ENCODE measurements at regions not wholly inside any gene's neighbourhood (a gene's known extent, or its start where the extent isn't known, plus 50 kb on each side); places are given as distances from the start of the nearest gene placed in this dataset.

DNA sequence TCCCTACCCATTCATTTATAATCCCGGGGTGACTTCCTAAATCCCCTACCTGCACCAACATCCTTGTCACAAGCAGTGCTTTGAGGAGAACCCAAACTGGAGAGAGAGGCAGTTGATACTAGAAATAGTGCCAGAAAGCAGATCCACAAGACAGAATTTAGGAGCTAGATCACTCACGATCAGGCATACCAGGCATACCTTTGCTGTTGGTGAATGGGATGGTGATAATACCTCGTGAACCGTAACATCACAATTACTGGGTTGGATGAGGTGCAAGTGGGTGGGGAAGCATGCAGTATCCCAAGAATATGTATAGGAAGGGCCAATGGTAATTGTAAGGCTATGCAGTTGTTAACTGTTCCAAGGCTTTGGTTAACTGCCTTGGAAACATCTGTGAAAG is 129.3 kb downstream of the TMA16 start:
- DNase-seq: no peak

DNA sequence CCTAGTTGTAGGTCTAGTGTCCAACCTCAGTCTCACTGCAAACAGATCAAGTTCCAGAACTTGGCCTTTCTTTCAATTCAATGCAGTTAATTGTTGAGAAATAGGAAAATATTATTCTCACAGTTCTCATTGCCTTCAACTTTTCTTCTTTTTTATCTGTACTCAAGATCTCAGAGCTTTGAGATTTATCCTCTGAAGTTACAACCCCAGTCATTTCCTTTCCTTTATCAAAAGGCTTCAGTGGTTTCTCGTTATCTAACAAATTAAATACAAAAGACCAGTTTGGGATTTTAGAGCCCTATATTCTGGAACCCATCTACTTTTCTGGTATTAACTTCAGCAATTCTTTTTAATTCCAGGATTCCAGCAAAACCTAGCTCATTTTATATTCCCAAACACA is 130.2 kb downstream of the TMA16 start:
- DNase-seq: no peak

DNA sequence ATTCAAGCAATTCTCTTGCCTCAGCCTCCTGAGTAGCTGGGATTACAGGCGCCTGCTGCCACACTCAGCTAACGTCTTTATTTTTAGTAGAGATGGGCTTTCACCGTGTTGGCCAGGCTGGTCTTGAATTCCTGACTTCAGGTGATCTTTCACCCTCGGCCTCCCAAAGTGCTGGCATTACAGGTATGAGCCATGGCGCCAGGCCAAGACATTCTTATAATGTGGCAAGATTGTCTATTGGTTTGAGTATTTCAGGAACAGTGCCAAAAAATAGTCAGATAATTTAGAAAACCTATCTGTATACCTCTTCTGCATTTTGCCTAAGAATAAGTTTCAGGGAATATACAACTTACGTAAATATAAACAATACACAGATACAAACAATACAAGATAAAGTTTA is 136.8 kb downstream of the TMA16 start:
- no peak for DNase-seq

DNA sequence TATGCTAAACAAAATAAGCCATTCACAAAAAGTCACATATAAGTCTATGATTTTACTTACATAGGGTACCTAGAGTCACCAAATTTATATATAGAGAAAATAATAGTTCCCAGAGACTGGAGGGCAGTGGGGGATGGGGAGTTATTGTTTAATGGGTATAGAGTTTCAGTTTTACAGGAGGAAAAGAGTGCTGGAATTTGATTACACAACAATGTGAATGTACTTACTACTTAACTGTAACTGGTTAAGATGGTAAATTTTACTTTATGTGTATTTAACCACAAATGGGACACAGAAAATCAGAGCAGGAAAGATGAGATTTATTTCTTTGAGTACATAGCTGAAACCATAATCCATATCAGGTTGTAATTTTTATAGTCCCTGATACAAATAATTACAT is 144.4 kb downstream of the TMA16 start:
- no peak for DNase-seq

DNA sequence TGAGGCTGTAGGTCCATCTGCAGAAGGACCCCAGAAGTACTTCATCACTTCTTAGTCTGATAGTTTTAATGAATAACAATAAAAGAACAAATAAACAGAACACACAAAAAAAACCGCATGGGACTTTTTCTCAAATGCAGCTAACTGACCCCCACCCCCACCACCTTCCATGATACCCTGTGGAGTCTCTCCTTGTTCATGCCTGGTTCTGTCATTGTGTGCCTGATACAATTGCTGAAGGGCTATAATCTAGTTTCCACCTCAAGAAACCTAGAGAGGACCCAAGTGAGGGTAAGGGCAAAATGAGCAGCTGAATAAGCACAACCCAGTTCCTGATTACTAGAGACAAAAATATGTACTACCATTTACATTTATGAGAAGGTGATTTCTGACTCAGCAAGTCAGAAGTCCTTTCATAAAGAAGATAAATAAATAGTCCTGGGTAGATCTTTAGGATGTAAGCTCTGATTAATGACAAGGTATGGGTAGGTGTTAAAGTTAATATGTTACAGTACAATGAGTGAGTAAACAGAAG is 155.1 kb downstream of the TMA16 start:
- DNase-seq: no peak

DNA sequence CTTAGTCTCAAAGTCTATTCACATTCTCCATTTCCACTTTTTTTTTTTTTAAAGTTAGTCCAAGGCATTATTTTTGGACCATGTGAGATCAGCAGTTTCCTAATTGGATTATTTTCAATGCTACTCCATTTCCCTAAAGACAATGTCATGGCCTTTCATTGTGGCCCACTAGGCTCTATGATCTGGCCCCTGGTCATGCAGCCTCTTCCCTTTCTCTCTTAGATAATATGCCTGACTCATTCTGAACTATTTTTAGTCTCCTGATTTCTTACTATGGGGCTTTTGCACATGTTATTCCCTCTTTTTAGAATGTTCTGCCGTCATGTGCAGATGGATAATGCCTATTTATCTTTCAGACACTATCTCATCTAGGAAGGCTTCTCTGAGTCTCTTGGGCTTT is 157.3 kb downstream of the TMA16 start:
- DNase-seq: no peak

DNA sequence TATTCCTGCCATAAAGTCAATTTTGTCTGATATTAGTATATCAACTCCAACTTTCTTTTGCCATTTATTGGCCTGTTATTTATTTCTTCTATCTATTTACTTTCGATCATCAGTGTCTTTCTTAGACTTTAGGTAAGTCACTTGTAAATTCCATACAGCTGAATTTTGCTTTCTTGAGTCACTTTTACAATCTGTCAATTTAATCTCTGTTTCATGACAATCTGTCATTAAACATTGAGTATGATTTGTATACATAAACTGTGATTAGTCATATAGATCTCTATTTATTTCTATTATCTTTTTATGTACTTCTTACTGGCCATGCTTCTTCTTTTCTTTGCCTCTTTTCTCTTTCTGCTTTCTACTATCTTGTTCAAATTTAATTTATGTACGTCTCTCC is 160.1 kb downstream of the TMA16 start:
- no peak for DNase-seq

DNA sequence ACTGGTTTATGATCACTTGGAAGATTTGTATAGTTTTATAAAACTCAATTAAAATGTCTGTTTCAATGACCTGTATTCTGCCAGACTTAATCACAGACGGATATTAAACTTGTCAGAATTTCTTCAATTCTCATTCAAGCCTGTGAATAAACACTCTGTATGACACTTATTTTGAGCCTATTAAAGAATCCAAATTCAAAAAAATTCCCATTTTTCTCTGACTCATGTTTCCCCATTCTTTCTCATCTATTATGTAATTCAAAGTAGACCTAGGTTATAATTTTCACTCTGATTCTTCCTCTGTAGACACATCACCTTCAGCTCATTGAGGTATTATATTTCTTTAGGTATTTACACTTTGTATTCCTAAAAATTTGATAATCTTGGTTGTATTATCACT is 166.1 kb downstream of the TMA16 start:
- no peak for DNase-seq

DNA sequence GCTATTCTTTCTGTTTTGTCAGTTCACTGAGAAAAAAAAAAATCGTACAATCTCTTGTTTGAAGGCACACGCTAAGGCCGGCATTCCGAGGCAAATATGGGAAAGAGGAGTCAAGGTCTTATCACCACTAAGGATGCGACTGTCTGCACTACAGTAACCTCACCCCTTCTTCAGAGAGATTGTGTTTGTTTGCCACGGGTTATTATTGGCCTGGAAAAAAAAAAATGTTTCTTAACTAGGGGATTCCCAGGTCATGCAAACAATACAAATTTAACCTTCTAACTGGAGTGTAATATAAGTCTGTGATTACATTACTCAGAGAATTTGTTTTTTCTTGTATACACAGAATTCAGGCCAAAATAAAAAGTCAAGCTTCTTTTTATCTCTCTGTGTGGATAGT is 168.3 kb downstream of the TMA16 start:
- no peak for DNase-seq

DNA sequence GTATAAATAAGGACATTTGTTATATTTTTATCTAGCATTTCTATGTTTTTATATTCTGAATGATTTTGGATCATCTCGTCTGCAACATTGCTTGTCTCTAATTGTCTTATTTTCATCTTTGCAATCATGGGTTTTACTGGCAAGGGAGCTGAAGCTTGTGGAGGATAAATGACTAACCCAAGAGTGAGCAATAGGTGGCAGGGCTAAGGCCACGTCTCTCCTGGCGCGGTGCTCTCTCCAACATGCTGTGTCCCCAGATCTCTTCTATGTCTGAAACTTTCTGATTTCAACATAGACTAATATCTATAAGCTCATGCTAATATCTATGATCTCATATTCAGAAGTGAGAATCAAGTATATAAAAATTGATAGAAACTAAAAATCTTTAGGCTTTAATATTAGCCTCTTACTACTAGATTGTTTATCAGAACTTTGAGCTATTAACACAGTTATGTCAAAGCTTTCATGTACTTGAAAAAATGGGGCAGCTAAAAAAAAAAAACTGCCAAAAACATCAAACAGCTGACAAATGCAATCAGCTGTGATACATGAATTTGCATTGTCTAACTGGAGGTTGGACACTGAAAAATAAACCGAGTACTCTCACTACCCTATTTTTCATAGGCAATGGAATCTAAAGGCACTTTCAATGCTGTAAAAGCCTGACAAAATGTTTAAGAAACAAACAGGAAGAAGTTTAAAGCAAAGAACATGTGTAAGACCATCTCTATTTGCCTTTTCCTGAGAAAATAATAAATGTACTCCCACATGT is 169.2 kb downstream of the TMA16 start:
- no peak for DNase-seq

DNA sequence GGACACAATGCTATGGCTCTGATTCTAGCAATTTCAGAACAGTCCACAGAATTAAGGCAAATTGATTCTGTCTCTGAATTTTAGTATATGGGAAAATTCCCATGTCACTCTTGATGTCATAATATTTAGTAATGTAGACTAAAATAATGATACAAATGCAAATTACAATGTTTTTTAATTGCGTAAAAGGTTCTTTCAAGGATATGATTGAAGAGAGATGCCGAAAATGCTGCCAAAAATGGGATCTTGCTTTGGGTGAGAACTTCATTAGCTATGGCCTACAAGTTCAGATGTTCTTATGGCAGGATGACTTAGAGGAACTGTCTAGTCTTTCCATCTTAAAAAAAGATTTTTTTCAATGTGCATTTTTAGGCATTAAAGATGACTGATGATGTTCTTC is 170.6 kb downstream of the TMA16 start:
- DNase-seq: no peak

DNA sequence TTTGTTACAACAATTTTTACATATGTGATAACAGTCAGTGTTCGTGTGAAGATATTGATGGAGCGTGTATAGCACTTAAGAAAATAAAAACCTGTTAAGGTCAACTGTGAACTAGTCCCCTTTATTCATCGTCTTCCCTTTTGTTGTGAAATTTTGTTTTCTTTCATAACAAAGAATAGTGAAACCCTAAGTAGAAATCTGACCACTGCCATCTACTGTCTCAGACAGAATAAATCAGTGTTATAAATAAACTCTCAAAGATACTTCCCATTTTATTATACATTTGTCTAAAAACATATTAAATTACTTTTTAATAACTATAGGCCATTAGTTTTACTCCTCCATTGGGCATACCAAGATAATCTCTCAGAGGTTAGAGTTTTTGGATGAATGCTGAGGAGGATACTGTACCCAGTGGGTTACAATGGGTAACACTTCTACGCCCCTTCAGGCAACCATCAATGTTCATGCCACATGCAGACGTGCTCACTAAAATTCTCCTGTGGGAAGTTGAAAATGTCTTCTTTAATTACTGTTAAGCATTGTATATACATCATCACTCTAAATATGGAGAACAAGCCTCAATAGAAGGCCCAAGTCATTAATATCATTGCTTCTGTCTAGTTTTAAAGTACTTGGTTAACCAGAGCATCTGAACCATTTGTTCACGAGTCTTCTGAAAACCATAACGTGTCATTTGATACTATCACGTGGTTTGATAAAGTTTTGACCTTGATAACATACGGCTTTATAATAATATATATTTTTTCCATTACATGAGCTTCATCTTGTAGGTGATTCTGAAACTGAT is 171.2 kb downstream of the TMA16 start:
- DNase-seq: no peak

DNA sequence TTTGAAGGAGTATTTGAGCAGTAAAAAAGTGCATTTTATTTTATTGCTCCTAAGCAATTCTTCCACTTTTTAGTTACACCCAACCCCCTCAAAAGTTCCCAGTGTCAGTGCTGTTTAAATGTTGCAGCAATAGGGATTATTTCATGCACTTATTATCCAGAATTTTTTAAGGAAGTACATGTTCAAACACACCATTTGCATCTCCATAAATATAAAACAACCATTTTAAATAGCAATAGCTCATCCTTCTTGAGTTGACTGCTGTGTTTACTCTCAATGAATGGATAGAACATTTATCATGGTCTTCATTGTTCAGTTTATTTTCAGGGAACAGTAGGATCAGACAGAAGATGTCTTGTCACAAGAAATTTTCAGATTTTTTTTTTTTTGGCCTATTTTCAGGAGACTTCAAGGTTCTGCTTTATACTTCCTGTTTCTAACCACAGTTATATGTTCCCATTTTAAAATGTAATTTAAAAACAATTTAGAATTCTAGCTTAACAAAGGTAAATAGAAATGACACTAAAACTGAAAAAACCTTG is 171.9 kb downstream of the TMA16 start:
- no peak for DNase-seq

DNA sequence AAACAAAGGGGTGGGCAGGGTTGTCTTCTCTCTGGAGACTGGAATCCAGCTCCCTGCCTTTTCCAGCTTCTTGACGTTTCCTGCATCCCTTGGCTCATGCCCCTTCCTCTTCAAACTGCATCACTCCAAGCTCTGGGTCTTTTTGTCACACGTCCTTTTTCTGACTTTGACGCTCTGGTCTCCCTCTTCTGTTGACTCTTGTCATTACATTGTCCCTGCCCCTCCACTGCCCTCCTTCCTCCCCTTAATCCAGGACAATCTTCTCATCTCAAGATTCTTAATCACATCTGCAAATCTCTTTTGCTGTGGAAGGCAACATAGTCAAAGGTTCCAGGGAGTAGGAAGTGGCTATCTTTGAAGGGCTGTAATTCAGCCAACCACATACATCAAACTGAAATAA is 178.3 kb downstream of the TMA16 start:
- DNase-seq: no peak

DNA sequence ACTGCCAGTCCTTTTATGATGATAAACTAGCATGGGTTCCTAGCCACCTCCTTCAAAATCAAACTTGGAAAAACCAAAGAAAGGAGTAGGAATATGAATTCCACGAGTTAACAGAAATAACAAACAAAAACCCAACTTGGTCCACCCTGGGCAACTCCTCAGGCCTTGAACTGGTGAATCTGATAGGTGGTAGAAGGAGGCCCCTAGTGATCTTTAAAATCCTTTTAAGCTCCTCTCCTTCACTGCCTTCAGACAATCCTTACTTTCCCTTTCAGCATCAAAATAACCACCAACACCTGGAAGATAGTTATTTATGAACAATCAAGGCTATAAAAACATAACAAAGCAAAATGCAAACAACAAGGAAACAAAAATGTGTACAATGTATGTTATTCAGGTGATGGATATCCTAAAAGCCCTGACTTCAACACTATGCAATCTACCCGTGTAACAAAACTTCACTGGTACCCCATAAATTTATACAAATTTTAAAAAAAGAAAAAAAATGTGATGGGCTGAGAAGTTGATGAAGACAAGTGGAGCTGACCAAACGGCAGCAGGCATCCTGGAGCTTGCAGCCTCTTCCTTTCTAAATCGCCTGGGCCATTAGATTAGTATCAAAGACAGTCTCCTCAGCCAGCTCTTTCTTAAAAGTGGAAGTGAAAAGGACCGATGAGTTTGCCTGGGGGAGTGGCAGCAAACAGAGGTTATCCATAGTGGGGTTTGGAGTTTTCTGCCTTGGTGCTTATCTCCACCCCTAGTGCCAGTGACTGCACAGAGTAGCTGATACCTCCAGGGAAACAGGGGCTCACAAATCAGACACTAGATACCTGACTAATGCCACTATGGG is 179.6 kb downstream of the TMA16 start:
- no peak for DNase-seq

DNA sequence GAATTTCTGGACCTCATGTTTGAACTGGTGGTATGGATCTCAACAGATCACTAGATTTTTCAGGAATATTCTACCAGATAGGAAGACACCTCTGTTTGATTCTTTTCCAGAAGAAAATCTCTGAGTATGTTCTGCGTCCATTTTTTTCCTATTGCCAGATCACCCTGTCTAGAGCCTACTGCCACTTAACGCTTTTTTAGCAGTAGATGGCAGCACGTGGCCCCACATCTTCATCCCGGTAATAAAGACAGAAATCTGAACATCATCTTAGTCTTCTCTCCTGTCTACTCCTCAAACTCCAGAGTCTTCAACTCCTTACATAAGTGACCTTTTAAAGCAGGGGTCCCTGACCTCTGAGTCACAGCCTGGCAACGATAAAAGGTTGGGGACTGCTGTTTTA is 184.7 kb downstream of the TMA16 start:
- no peak for DNase-seq

DNA sequence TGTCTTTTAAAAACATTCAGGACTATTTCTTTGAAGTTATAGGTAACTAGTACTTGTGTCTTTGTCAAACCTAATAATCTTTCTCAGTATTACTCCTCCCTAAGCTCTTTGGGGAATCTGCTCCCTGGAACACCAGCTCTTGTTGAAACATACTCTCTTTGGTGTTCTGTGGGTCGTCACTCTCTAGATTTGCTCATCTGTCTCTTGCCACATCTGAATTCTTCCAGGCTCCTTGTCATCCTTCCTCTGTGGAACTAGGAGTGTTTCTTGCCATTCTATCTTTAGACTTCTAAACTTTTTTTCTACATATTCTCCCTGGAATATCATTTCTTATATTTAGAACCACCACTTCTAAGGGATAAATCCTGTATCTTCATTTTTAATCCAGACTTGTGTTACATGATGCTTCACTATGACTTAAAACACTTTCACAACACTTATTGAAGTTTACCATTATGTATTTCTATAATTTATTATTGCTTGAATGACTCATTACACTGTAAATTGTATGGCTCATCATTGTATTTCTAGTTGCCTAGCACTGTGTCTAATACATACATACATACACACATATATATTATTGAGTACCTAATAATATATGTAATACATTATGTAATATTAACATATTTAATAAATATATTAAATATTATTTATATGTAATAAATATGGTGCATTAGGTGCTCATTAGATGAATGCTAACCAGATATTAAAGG is 186.1 kb downstream of the TMA16 start:
- DNase-seq: no peak

DNA sequence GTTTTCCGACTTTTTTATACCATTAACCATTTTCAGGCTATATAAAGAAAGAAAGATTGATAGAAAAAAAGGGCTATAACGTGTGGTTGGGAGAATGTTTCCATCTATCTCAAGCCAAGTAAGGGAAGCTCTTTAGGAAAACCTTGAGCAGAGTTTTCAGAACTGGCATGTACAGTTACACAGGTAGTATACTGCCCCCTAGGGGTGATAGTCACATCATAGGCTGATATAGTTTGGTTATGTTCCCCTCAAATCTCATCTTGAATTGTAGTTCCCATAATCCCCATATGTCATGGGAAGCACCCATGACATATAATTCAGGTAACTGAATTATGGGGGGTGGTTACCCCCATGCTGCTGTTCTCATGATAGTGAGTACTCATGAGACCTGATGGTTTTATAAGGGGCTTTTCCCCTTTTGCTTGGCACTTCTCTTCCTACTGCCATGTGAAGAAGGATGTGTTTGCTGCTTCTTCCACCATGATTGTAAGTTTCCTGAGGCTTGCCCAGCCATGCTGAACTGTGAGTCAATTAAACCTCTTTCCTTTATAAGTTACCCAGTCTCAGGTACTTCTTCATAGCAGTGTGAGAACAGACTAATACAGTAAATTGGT is 186.8 kb downstream of the TMA16 start:
- DNase-seq: no peak

DNA sequence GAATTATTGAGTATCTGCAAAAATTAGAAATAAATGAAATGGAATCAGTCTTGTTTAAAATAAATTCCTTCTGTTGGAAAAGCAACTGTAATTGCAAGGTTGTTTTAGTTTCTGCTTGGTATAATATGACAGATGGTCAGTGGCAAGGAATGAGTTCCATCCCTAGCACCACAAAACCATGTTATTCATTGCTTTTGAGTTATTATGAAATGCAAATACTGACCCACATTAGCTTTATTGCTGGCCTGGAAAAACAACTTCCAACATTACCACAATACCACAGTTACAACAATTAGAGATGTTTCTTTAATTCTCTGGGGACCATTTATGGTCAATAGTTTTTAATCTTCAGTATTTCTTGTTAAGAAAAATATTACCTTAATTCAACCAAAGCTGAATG is 194.4 kb downstream of the TMA16 start:
- DNase-seq: no peak

DNA sequence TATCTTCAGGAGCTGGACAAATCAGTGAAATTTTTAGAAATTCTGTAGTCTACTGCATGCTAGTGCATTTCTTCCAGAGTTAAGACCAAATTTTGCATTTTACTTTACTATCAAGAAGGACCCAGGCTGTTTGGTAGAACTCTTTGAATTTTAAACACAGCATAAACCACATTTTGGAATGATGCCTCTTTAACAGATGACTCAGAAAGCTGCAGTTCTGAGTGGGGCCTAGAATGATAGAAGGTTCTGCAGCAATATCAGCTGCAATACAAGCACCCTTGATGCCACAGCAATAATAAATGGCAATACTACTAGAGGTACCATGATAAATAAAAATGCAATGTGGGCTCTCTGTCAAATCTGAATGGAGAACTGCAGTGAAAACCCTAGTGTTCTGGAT is 198.7 kb downstream of the TMA16 start:
- DNase-seq: no peak

DNA sequence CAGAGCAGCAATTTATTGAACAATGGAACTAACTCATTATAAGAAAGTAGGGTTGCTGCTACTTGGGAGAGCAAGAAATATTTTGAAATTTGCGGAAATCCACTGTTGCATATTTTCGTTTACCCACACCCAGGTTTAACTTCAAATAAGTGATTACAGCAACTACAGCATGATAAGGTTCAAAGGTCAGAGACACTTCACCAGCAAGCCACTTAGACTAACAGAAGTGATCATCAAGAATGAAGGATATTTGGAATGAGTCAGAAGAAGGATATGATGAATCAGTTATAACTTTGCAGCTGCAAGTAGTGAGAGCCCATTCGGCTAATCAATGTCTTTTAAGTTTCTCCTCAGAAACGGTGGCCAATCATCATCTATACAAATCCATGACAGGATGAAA is 199.3 kb downstream of the TMA16 start:
- no peak for DNase-seq

DNA sequence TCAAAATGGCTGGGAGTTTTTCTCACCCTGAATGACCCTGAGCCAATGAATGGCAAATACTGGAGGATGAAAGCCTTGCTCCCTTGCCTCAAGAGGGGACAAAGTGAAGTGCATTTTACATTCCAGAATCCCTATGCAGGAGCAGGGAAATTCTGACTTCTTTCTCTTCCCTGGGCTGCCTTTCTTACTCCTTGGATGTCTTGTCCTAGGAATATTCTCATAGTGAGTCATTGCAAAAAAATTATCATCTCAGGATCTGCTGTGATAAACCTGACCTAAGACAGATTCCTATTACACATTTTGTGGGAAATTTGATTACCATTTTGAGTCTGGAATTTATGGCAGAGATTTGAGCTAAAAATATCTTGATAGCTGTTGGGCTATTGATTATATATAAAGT is 199.9 kb downstream of the TMA16 start:
- DNase-seq: no peak

All from right forelimb (tissue), 1 donor.